ENCODE measurements at regions not wholly inside any gene's neighbourhood (a gene's known extent, or its start where the extent isn't known, plus 50 kb on each side); places are given as distances from the start of the nearest gene placed in this dataset.

- TF ChIP-seq EP300 (IDR thresholded peaks at IDR 0.05; ENCODE audit: borderline replicate concordance) (no peak), TEAD4 (IDR thresholded peaks at IDR 0.05) (no peak), EGR1 (IDR thresholded peaks at IDR 0.05) (no peak), NFIC (IDR thresholded peaks at IDR 0.05) (no peak), RAD21 (IDR thresholded peaks at IDR 0.05; ENCODE audit: low read depth) (no peak), CEBPB (IDR thresholded peaks at IDR 0.05) (no peak), TCF12 (IDR thresholded peaks at IDR 0.05; ENCODE audit: low read depth) (no peak), CREB1 (IDR thresholded peaks at IDR 0.05; ENCODE audit: low read depth) (no peak), YY1 (IDR thresholded peaks at IDR 0.05; ENCODE audit: low read depth) (no peak), TAF1 (IDR thresholded peaks at IDR 0.05; ENCODE audit: low read depth) (no peak), FOXM1 (IDR thresholded peaks at IDR 0.05; ENCODE audit: borderline replicate concordance, low read depth) (no peak)
- TF ChIP-seq, protein P1, sequence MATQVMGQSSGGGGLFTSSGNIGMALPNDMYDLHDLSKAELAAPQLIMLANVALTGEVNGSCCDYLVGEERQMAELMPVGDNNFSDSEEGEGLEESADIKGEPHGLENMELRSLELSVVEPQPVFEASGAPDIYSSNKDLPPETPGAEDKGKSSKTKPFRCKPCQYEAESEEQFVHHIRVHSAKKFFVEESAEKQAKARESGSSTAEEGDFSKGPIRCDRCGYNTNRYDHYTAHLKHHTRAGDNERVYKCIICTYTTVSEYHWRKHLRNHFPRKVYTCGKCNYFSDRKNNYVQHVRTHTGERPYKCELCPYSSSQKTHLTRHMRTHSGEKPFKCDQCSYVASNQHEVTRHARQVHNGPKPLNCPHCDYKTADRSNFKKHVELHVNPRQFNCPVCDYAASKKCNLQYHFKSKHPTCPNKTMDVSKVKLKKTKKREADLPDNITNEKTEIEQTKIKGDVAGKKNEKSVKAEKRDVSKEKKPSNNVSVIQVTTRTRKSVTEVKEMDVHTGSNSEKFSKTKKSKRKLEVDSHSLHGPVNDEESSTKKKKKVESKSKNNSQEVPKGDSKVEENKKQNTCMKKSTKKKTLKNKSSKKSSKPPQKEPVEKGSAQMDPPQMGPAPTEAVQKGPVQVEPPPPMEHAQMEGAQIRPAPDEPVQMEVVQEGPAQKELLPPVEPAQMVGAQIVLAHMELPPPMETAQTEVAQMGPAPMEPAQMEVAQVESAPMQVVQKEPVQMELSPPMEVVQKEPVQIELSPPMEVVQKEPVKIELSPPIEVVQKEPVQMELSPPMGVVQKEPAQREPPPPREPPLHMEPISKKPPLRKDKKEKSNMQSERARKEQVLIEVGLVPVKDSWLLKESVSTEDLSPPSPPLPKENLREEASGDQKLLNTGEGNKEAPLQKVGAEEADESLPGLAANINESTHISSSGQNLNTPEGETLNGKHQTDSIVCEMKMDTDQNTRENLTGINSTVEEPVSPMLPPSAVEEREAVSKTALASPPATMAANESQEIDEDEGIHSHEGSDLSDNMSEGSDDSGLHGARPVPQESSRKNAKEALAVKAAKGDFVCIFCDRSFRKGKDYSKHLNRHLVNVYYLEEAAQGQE (IDR thresholded peaks at IDR 0.05; ENCODE audit: low read depth) = no peak
- TF ChIP-seq, protein P2, sequence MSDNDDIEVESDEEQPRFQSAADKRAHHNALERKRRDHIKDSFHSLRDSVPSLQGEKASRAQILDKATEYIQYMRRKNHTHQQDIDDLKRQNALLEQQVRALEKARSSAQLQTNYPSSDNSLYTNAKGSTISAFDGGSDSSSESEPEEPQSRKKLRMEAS (IDR thresholded peaks at IDR 0.05) = no peak
- TF ChIP-seq, protein P3, sequence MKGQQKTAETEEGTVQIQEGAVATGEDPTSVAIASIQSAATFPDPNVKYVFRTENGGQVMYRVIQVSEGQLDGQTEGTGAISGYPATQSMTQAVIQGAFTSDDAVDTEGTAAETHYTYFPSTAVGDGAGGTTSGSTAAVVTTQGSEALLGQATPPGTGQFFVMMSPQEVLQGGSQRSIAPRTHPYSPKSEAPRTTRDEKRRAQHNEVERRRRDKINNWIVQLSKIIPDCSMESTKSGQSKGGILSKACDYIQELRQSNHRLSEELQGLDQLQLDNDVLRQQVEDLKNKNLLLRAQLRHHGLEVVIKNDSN (IDR thresholded peaks at IDR 0.05) = no peak
These were observed 80.8 kb downstream of the LLPH start for GRCh38 chr12:66049538-66050282.

All from Ishikawa (cell line).